GM12865 (cell line): ENCODE measurements at regions not wholly inside any gene's neighbourhood (a gene's known extent, or its start where the extent isn't known, plus 50 kb on each side); places are given as distances from the start of the nearest gene placed in this dataset.

ENCODE experiments used
- DNase-seq: peaks from one replicate; pipeline ENCODE4 v3.0.0; 2010; ENCODE audit warnings: low read depth
- H3K4me3 ChIP-seq: 2 replicates; pipeline ENCODE4 v1.5.1; 2011; ENCODE audit warnings: mild to moderate bottlenecking, low read depth, low read length, control low read depth
- CTCF ChIP-seq: IDR thresholded peaks from 2 replicates; pipeline ENCODE4 v1.5.1; 2011; ENCODE audit warnings: low read length, control low read depth, low read depth, inconsistent platforms; ENCODE audit not compliant: insufficient read depth; ENCODE audit errors: missing control alignments

DNA sequence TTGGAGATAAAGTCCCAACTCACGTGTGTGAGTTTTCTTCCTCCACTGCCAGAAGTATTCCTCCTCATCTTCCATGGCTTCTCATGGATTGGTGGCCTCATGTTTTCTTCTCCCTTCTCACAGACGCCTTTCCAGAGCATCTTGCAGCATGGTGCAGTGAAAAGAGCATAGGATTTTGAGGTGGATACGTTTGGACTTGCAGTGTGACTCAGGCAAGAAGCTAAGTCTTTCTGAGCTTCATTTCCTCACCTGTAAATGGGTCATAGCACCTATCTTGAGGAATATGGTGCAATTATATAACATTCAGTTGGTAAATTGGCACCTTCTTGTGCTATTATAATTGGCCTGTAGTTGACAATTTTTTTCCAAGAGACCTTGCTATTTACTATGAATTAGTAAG lies 247.6 kb downstream of the RDH14 start:
- DNase-seq: no peak
- no peak for TF ChIP-seq CTCF
- no peak overlapping the region for H3K4me3 ChIP-seq

DNA sequence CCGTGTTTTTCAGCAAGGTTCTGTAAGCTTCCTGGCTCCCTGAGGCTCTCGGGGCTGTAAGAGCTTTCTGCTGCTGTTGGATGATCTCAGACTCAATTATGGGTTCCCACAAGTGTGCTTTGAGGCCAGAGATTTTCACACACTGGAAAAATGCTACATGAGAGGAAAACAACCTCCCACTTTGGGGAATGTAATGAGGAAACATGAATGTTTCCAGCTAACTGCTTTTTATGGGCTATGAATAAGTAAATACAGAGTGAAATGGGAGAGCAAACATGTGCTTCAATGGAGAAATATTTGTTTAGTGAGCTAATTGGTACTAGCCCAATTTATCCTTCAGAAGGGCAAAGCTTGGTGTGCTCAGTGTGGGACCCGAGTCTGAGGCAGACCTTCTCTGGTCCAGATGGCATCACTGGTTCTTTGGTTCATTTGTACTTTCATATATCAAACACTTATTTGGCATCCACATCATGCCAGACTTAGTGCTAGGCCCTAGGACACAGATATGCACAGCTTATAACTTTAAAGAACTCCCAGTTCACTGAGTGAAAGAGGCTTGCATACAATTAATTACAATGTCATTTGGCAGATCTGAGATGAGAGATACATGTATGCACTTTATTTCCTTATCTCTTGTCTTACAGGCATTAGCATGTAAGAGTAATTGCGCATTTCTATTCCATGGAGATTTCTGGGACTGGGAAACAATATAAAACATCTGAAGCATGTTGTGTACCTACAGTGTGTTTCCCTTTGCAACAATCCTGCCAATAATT lies 248.8 kb downstream of the RDH14 start:
- DNase-seq: no peak
- TF ChIP-seq CTCF: no peak
- H3K4me3 ChIP-seq: no peak overlapping the region

GRCh38 chr2:18309627-18310026 lies 250.8 kb downstream of the RDH14 start:
- no peak overlapping the region for H3K4me3 ChIP-seq
- no peak for TF ChIP-seq CTCF
- DNase-seq: no peak

DNA sequence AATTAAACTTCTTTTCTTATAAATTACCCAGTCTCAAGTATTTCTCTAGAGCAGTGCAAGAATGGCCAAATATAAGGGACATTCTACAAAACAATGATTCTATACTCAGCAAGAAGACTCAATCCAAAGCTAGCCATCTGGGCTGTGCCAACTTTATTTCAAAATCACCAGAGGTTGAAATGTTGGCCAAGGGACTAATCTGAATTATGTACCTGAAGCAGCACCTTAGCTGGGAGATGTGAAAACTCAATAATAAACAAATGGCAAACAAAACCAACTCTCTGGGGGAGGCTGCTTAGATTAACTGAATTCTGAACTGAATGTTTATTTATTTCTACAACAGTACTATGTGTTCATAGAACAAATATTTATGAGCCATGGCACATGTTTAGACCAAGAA lies 251.3 kb downstream of the RDH14 start:
- H3K4me3 ChIP-seq: no peak overlapping the region
- DNase-seq: no peak
- TF ChIP-seq CTCF: no peak

DNA sequence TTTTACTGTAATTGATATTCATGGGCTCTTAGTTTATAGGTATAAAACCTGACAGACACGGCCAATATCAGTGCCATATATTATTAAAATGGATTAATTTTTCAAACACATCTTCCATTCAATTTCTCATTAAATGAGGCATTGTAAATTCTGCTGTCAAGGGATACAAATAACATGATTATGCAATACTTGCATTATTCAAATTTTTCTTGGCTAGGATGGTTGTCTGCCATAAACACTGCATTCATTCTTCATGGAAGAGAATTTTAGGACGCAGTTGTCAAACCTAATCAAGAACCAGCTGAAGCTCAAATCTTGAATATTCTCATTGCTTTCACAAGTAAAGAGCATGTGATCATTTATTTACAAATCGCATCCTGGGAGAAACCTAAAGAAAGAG lies 255.6 kb downstream of the RDH14 start:
- no peak for DNase-seq
- TF ChIP-seq CTCF: no peak

DNA sequence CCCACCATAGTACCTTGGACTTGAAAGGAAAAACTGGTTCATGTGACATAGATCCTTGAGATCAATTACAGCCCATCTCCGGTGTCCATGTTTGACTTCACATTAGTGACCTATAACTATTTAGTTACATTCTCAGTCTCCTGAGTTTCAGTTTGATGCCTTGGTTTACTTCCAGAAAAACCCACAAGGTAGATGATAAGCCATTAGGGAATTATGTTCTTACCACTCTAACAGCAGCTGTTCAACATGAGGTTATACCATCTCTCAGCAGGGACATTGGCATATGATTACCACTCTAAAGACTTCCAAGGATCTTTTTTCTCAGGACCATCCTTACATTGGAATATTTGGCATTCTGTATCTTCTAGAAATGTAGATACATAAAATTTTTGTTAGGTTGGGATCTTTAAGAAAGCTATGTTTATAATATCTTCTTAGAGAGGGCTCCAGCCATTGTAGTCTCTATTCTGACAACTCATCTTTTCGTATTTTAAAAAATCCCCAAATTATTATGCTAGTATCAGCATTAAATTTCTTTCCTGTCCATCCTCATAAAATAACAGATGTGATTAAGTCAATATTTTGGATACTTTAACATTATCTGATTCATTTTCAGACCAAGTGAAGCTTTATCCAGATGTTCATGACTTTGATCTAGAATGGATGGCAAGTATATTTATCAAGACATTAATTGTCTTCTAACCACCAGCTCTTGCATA lies 258.9 kb downstream of the RDH14 start:
- TF ChIP-seq CTCF: no peak
- H3K4me3 ChIP-seq: no peak overlapping the region
- no peak for DNase-seq

More for the DNA sequence above, 255.6 kb downstream of the RDH14 start:
- H3K4me3 ChIP-seq: no peak overlapping the region
